GM21360 (cell line): ENCODE measurements at regions not wholly inside any gene's neighbourhood (a gene's known extent, or its start where the extent isn't known, plus 50 kb on each side); places are given as distances from the start of the nearest gene placed in this dataset.

ENCODE experiments used
- ATAC-seq: cut with Tn5 transposase; IDR thresholded peaks from one replicate; pipeline ENCODE4 v1.9.1; 2021; ENCODE audit warnings: mild to moderate bottlenecking, moderate library complexity; ENCODE audit not compliant: unreplicated experiment

DNA sequence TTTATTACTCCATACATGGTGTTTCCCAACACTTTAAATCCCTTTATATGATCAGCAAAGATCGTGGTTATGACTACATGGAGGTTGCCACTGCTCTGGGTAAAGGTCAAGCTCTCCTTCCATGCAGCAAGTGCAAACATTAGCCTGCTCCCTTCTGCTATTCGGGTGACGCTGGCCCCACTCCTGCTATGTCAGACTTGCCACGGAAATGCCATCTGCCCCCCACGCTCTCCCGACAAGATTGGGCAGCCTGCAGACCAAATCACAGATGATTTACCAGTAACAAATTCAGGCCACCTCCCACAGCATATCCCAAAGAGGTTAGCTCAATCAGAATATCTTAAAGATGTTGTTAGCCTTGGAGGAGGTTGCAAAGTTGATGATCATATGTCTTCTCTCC is 77.8 kb upstream of the MGMT start:
- no peak for ATAC-seq

DNA sequence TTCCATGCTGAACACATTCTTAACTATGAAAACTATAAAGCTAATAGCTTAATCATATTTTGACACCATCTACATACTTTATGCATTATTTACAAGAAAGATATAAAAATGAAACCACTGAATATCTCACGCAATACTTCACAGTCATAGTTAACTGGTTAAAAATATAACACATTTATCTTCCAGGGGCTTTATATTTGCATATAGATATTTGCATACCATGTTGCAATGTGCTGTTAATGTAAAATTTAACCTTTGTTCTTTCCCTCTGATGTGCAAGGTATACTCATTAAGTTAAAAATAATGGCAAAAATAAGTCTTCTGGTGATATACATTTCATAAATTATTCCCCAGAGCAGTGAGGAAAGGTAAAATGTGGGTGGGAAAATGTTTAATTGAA is 76.9 kb upstream of the MGMT start:
- ATAC-seq, result no peak

DNA sequence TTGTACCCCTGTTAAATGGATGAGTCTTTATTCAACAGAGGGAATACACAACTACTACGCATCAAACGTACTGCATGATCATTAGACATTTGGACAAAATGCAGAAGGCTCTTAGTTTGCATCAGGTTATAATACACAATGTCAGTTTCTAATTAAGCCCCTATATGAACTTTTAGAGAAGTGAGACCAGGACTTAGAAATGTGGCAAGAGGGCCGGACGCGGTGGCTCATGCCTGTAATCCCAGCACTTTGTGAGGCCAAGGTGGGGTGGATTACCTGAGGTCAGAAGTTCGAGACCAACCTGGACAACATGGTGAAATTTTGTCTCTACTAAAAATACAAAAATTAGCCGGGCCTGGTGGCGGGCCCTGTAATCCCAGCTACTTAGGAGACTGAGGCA is 76.3 kb upstream of the MGMT start:
- no peak for ATAC-seq

DNA sequence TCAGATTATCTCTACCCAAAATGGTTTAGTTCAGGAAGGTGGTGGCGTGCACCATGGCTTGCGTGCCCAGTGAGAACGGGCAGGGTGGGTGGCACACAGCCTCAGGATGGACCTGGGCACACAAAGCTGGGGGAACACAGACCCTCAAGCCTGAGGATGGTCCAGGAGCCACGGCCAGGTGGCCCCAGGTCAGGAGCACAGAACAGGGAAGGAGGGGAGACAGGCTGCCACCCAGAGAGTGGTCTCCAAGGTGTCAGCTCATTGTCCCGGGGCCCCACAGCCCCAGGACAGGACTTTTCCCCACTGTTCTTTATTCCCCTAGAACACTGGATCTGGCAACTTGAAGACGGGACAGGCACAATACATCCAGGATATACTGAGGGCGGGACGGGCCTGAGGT is 75.6 kb upstream of the MGMT start:
- no peak for ATAC-seq

DNA sequence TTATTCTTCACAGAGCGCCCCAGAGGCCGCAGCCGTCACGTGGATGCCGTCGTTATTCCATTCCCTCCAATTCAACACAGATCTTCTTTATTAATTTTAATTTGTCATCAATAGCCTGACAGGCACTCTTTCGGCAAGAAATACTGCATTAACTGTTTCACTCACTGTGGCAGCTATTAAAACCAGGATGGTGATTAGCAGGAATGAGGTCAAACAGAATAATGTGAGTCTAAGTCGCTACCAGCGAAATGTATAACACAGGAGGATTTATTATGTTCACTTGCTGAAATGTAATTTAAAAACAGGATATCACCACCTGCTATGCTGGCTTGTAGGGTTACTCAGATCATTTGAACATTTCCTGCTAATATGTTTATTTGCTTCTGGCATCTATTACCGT is 74.2 kb upstream of the MGMT start:
- no peak for ATAC-seq

DNA sequence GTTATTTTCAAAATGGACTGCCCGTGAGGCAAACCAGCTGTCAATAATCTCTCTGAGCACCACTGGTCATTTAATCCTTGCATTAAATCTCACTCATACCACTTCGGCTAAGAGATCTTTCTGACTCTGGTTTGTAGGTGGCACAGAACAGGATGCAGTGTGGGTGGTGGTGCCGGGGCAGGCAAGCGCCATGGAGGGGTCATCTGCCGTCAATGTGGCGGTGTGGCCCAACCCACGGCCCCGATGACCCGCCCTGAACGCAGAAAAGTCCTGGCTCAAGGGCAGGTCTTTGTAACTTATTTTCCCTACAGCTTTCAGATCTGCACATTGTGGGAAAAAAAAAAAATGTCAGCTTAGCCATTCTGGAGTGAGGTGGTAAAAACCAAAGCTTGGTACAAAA is 73.2 kb upstream of the MGMT start:
- ATAC-seq, result no peak

DNA sequence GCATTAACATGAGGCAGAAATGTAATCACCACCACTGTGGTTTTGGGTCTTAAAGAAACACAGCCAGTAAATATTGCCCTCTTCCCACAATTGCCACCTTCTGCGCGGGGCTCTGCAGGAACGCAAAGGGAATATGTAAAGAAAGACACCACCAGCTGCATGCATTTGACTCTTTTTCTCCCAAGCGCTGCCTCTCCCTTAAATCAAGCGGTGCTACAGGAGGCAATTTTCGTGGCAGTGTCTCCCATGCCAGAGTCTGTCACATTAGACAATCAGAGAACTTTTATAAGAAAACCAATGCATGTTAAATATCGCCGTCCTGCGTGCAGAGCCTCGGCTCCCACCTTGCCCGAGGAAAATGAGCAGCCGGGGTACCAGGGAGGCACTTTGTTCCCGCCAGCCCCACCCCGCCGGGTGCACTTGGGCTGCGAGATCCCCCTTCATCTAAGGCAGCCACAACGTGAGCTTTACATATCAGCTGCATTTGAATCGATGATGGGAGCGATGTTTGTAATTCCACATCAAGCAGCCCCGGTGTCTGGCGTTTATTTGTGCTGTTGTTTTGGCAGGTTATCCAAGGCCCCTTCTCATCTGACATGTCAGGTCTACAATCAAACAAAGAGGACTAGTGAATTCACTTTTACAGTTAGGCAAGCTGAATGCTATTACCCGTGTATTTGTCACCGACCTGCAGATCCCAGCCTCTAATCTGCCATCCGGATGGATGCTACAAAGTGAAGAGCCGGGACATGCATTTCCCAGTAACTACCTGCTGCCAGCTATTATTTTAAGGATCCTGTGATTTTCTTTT is 72.3 kb upstream of the MGMT start:
- no peak for ATAC-seq

DNA sequence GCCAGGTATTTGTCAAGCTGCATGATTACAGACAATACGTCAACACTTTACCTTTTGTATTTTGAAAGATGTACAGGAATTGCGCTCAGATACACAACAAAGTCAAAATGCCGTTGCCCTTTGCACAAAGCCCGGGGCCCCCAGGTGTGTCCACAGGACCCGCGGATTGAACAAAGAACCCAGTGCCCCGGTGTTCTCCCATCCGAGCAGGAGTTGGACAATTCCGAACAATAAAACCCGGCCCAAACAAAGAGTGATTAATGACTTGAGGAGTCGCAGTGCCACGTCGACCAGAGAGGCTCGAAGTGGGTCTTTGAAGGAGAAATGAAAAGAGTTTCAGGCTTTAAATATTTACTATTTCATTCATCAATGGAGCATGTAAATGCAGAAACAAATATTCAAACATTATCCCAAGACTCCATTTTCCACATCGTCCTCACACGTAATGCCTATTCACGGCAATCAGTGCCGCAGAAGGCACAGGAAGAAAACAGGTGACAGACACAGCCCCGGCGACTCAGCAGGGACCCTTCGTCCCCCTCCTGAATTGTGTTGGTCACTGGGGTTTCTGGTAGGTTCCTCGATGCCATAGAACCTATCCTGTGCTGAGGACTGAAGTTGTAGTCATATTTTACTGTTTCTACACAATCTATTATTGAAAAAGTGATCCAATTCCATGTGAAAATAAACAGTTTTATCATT is 70.9 kb upstream of the MGMT start:
- ATAC-seq, result no peak

DNA sequence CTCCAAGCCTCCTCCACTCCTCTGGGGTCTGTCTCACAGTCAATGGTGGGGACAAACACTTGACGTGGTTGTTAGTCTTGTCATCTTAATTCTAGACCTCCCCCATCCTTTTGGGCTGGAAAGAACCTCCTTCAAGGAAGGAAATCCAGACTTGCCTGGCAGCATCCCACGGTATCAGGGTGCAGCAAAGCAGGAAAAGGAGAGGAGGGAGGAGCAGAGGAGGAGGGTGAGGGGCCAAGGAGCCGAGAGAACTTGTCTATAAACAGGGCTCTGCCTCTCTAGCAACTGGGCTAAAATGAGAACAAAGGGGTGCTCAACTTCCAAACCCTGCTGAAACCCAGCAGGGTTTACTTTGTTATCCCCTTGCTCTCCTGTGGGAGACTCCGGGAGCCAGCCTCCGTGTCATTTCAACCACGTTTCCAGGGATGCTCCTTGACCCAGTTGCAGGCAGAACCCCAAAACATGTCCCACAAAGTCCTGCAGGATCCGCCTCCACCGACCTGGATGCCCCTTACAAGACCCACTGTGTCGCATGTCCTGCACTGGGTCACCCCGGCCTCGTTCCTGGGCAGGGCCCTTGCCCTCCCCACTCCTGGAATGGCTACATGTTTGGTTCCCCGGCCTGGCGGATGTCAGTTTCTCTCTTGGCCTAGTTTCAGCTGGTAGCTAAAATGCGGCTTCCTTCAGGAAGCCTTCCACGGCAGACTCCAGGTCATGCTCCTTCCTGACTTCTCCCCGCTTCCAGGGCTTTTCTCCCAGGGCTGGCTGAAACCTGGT is 69.7 kb upstream of the MGMT start:
- no peak for ATAC-seq

DNA sequence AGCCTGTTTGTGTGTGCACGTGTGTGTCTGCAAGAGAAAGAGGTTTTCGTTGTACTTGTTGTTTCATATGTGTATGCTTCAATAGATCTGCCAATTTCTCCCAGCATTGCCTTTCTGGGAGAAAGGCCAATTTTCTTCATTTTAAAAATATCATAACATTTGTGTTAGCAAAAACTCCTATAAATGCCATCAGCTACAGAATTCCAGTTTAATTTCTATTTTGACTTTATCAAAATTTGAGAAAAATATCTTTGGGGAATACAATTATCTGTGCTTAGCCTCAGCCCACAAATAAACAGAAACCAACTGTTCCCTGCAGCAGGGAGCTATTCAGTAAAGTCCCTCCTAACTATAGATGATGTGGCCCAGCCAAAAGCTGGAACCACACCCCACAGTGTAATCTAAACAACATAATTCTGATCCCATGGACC is 68.3 kb upstream of the MGMT start:
- ATAC-seq, result no peak

DNA sequence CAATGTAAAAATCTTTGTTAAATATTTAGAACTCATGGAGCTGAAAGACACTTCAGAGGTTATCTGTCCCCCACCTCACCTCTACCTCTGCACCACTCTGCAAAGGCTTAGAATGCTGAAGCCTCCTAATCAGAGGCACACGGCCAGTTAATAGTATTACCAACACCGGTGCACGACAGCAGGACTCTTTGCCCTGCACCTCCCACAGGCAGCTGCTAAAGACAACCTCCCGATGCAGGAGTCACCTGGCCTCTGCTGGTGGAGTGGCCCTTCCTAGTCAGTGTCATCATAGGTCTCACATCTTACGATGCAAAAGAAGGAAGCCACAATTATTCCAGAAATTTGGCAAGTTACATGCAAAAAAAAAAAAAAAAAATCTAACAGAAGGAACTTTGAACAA is 66.6 kb upstream of the MGMT start:
- no peak for ATAC-seq

DNA sequence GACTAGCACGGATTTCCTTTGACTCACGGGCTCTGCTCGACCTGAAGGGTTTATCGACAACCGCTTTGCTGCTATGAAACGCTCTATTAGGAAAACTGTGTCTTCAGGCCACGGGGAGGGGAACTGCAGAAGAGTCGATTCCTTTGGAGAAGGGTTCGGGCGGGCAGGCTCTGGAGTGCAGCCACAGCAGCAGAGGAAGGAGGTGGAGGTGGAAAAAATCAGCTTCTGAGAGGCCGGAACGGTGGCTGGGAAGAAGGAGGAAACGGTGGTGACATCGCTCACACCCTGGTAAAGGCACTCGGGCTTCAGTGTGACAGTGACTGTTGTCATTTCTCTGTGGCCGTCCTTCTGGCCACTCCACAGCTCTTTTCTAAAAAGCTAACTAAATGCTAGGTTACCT is 64.6 kb upstream of the MGMT start:
- ATAC-seq, result no peak

DNA sequence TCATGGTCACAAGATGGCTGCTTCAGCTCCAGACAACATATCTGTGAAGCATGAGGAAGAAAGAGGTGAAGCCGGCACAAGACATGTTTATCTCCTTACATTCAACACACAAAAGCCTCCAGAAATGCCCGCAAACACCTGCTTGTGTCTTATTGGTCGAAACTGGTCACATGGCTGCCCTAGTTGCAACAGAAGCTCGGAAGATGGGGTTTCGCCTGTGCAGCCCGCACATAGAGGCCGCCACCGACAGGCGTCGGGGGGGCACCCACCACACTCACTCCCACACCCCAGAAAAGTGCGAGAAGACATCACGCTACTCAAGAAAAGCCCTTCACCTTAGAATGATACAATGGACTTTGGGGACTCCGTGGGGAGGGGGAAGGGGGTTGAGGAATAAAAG is 63.0 kb upstream of the MGMT start:
- ATAC-seq, result no peak

DNA sequence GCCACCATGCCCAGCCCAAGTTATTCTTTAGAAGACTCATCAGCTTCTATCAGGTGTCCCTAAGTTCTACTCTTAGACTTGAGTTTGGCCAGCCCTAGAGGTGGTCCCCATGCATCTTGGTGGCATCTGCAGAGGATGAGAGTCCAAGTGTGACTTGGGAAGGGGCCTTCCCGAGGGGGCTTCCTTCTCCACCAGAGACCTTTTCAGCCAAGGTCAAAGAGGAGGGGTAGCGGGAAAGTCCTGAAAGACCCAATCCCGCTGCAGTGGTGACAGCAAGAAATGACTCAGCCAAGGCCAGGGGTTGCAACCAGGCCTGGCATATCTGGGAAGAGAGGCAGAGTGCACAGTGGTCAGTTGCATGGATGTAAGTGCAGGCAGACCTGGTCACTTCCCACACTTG is 61.7 kb upstream of the MGMT start:
- ATAC-seq, result no peak

DNA sequence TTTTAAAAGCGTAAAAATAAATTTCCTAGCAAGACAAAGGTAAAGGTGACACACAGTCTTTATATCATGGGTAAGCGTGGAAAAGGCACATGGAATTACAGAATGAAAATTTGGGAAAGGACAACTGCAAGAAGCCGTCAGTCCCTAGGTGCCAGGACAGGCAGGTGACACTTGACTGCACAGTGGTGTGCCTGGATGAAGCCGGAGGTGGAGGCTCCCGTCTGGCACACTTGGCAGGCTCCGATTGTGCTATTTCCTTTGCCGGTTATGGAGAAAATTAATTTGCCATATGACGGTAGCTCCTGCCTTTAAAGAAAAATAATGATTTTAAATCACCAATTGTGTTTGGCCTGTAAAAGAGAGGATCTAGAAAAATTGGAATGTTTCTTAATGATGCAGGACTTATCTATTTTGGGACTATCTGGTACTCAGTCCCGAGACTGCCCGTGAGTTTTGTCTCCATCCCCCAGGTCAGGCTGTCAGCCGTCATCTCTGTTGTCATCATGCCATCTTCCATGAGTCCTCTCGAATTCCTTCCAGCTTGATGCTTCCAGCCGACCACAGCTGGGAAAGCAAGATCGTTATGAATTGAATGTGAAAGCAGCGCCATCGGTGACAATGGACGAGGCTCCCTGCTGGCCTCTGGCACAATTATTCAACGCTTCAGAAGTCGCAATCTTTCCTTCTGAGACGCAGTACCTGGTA is 56.2 kb upstream of the MGMT start:
- ATAC-seq, result no peak

DNA sequence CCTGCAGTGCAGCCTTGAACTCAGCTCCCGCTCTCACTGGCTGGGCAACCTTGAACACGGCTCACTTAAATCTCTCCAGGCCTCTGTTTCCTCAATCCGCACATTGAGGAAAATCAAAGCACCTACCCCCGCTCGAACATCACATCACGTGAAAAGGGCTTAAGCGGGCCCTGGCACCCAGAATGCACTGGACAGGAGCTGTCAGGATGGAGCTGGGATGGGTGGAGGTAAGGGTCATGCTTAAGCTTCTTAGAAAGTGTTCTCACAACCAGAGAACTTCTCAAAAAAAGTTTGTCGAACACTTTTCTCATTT is 55.7 kb upstream of the MGMT start:
- no peak for ATAC-seq

DNA sequence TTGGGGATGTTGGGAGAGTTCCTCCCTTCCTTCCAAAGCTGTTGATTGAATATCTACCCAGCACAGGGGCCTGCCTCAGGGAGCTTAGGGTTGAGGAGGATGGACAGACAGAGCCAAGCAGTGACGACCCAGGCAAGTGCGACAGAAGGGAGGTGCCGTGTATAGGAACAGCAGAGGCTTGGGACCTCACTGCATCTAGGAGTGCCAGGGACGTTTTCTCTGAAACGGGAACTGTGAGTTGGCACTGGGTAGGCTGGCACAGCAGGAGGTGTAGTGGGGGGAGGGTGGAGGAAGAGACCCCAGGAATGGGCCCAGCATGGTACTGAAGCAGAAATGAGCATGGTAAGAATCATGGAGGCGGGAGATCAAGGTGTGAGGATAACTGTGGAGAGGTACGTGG is 55.3 kb upstream of the MGMT start:
- no peak for ATAC-seq

DNA sequence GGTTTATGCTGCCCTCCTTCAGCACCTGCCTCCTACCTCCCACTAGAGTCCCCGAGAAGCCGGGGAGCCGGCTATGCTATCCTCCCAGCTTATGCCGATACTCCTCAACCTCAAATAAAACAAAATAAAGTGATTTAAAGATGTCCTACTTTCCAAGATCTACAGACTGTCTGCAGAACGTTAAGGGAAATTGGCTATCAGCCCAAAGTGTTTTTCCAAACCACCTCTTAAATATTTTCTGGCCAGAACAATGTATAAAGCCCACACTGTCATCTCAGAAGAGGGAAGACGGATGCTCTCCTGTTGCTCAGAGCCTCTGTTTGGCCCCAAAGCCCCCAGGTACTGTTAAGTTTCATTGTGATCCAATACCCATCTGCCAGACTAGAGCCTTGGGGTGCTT is 54.0 kb upstream of the MGMT start:
- no peak for ATAC-seq

DNA sequence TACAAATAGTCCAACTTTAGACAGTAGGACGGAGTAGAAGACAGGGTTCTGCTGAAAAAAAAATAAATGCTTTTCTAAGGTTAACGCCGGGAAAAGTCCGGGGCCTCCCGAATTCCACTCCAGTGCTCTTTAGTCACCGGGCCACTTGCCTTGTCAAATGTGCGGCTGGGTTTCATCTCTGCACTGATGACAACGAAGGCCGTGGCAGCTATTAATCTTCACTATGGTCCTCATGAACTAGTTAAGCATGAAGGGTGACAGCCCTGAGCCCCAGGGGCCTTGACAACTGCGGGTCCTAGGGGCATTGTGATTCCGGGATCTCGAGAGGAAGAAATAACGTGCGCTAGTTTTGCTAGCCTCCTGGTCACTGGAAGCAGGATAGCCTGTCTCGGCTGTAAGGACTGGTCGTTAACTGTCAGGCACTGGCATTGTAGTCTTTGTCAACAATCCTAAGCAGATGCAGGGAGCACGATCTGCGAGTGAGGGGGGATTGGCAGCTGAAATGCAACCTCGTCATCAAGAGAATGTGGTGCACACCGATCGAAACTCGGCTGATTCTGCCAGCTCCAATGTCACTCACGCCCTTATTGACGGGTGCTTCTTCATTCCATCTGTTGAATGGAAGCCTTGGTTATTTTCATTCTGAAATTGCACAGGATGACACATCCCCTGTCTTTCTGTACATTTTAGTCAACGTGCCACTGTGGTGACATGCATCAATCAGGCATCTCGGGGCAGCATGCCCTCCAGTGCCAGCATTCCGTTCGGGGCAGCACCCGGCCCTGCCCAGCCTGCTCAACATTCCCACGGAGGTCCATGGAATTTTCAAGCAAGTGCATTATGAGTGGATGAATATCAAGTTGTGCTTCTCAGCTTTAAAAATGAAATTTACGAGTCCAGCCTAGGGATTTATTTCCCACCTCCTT is 51.6 kb upstream of the MGMT start:
- ATAC-seq, result no peak

DNA sequence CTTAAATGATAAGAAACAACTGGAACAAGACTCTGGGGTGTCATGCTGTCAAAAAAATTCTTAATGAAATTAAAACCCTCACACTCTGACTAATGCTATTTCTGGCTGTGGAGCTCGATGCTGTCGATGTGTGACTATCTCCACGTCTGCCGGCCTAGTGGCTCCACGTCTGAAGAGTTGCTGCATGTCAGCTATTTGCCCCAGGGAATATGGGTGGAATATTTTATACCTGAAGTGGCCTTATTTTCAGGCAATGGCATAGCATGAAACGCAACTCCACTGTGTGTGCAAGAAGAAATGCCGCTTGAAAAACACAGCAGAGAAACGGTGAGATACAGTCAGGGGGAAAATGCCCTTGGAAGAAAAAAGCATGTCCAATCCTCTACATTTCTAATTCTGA is 50.9 kb upstream of the MGMT start:
- no peak for ATAC-seq
